T-cell (primary cell): ENCODE measurements at regions not wholly inside any gene's neighbourhood (a gene's known extent, or its start where the extent isn't known, plus 50 kb on each side); places are given as distances from the start of the nearest gene placed in this dataset.

ENCODE experiments used
- ATAC-seq, 4 experiments: fragments of 200-7000 bp in 3 of 4; fragments of 150-1000 bp in 1 of 4; cut with Tn5 transposase; replicated peaks in 1 of 4; 1 replicate in 3 of 4; 2 replicates in 1 of 4; pipeline ENCODE4 v1.10.0; 2021; ENCODE audit warnings: moderate library complexity in 3 of 4, mild to moderate bottlenecking in 2 of 4, moderate number of reproducible peaks in 1 of 4
- CTCF ChIA-PET, 2 donors: fragments of 300-600 bp; sonication (Branson Sonifier 250); formaldehyde crosslinking; loops; one replicate each; lab custom pipeline; 2022; ENCODE audit warnings: antibody characterized with exemption in 2 of 2; lab: Charles Lee
- POLR2A ChIA-PET, 2 donors: fragments of 300-600 bp; sonication (Branson Sonifier 250); formaldehyde crosslinking; loops; one replicate each; lab custom pipeline; 2022; ENCODE audit warnings: antibody characterized with exemption in 2 of 2; lab: Charles Lee
- DNase-seq, 35 experiments: peaks; one replicate each; pipeline versions ENCODE4 v3.0.0 to v3.0.0-alpha.2; 2013 to 2023
- H3K27ac ChIP-seq: one replicate; pipeline ENCODE4 v1.5.1; 2013; ENCODE audit warnings: low read length
- H3K27me3 ChIP-seq, 2 experiments: replicated peaks in 1 of 2; 1 replicate in 1 of 2; 2 replicates in 1 of 2; pipeline versions ENCODE4 v1.6.1 to v1.7.0; 2013; ENCODE audit warnings: low read length in 1 of 2, mixed read lengths in 1 of 2; ENCODE audit not compliant: control insufficient read depth in 2 of 2, insufficient read depth in 2 of 2; ENCODE audit errors: extremely low read depth in 1 of 2
- H3K36me3 ChIP-seq, 2 donors: 1 replicate in 1 of 2; 2 replicates in 1 of 2; pipeline versions ENCODE4 v1.6.1 to v1.7.0; 2013; ENCODE audit warnings: low read length in 1 of 2; ENCODE audit not compliant: control insufficient read depth in 2 of 2, insufficient read depth in 1 of 2; ENCODE audit errors: extremely low read depth in 1 of 2
- H3K4me1 ChIP-seq, 2 experiments: 1 replicate in 1 of 2; 2 replicates in 1 of 2; pipeline versions ENCODE4 v1.6.1 to v1.7.0; 2013; ENCODE audit warnings: low read length in 2 of 2, mixed read lengths in 1 of 2; ENCODE audit not compliant: insufficient read depth in 2 of 2, control insufficient read depth in 1 of 2; ENCODE audit errors: extremely low read depth in 1 of 2
- H3K4me3 ChIP-seq, 2 donors: 1 replicate in 1 of 2; 2 replicates in 1 of 2; pipeline versions ENCODE4 v1.5.1 to v1.7.0; 2013; ENCODE audit warnings: mild to moderate bottlenecking in 2 of 2, low read length in 1 of 2, moderate library complexity in 1 of 2; ENCODE audit not compliant: control insufficient read depth in 1 of 2; ENCODE audit errors: extremely low read depth in 1 of 2
- H3K9me3 ChIP-seq: 2 replicates; pipeline ENCODE4 v1.7.0; 2013
- H3K27ac Mint-ChIP-seq, 2 donors: one replicate each; pipeline ENCODE4 v1.8.0; 2020 to 2021; ENCODE audit warnings: mild to moderate bottlenecking in 2 of 2, mixed read lengths in 2 of 2
- H3K27me3 Mint-ChIP-seq, 2 donors: one replicate each; pipeline ENCODE4 v1.8.0; 2021 to 2022; ENCODE audit warnings: mixed read lengths in 2 of 2
- H3K36me3 Mint-ChIP-seq: one replicate; pipeline ENCODE4 v1.8.0; 2021; ENCODE audit warnings: mixed read lengths
- H3K4me1 Mint-ChIP-seq, 3 donors: one replicate each; pipeline ENCODE4 v1.8.0; 2020 to 2022; ENCODE audit warnings: mixed read lengths in 3 of 3, mild to moderate bottlenecking in 1 of 3
- H3K4me3 Mint-ChIP-seq, 3 donors: one replicate each; pipeline ENCODE4 v1.8.0; 2020 to 2022; ENCODE audit warnings: mild to moderate bottlenecking in 3 of 3, mixed read lengths in 3 of 3, moderate library complexity in 3 of 3
- H3K9me3 Mint-ChIP-seq, 3 donors: one replicate each; pipeline ENCODE4 v1.8.0; 2020 to 2022; ENCODE audit warnings: mixed read lengths in 3 of 3
- WGBS: methylation state at CpG from one replicate; pipeline ENCODE4 v1.1.5; 2013; ENCODE audit warnings: missing lambda C conversion rate; ENCODE audit not compliant: insufficient coverage; 5-methylcytosine and 5-hydroxymethylcytosine counted together

DNA sequence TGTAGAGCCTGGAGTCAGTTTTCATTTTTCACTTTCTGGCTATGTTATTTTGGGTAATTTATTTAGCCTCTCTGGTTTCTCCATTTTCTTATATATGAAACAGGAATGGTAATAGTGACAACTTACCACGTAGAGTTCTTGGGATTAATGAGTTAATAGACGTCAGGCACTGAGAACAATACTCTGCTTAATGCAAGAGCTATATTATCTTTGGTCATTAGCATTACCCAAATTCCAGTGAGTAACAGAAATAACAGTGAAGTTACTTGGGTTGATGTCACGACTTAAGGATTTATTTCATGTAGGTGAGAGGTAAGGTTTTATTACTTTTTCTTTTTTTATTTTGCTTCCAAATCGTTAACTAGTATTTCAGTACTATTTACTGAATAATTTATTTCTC lies 601.0 kb upstream of the GCFC2 start:
- no peak overlapping the region for H3K27ac ChIP-seq
- Mint-ChIP-seq H3K4me1 (no peaks in the 10 kb centered on the region), H3K9me3 (peaks cover 11 to 22% (median 17%) of the 10 kb centered on the region in 3 donors), H3K27me3 (no peaks in the 10 kb centered on the region), H3K36me3 (no peaks in the 10 kb centered on the region), H3K4me3 (no peak overlapping the region), H3K27ac (no peak overlapping the region)
- H3K4me3 ChIP-seq: no peak overlapping the region
- CTCF ChIA-PET: no interaction called here
- H3K4me1 ChIP-seq: no peaks in the 10 kb centered on the region
- H3K27me3 ChIP-seq: no peaks in the 10 kb centered on the region
- POLR2A ChIA-PET: no interaction called here
- ATAC-seq: no peak
- no peaks in the 10 kb centered on the region for H3K9me3 ChIP-seq
- no peak for DNase-seq
- no peaks in the 10 kb centered on the region for H3K36me3 ChIP-seq
- no CpG with 5 or more reads among the region's 4 CpGs for WGBS

DNA sequence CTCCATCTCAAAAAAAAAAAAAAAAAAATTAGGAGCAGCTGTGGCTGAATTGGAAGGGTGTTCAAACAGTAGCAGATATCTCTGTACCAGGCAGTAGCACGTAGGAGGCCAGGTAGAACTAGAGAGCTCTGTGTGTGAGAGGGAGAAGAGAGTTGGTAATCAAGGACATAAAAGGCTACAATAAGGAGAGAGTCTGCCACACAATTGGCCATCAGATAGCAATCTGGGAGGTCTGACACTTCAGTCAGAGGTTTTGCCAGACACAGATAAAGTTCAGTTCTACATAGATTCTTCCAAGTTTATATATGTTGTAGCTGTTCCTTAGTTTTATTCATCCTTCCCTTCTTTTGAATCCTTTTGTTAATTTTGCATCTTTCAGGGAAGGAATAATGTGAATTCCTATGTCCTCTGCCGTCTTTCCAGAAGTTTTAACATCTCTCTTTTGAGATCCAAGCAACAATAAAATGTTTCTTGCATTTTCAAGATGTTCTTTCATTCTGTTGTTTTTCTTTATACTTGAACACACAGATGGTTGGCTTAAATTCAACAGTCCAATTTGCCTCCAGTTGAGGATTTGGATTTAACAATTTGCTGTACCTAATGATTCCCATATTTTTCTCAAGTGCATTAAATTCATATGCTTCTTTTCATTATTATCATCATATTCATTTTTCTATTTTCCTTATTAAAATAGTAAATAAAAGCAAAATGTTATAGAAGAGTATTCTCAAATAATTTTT lies 600.3 kb upstream of the GCFC2 start:
- no peaks in the 10 kb centered on the region for H3K4me1 ChIP-seq
- no peak for ATAC-seq
- H3K27ac Mint-ChIP-seq: no peak overlapping the region
- no peak overlapping the region for H3K4me3 Mint-ChIP-seq
- no peaks in the 10 kb centered on the region for H3K27me3 Mint-ChIP-seq
- H3K27me3 ChIP-seq: no peaks in the 10 kb centered on the region
- no CpG with 5 or more reads among the region's 2 CpGs for WGBS
- ChIA-PET CTCF (no interaction called here), POLR2A (no interaction called here)
- H3K9me3 Mint-ChIP-seq: peaks cover 15 to 25% (median 17%) of the 10 kb centered on the region in 3 donors
- H3K4me3 ChIP-seq: no peak overlapping the region
- H3K9me3 ChIP-seq: no peaks in the 10 kb centered on the region
- no peaks in the 10 kb centered on the region for H3K36me3 ChIP-seq
- H3K27ac ChIP-seq: no peak overlapping the region
- no peaks in the 10 kb centered on the region for H3K4me1 Mint-ChIP-seq
- DNase-seq: no peak
- no peaks in the 10 kb centered on the region for H3K36me3 Mint-ChIP-seq

DNA sequence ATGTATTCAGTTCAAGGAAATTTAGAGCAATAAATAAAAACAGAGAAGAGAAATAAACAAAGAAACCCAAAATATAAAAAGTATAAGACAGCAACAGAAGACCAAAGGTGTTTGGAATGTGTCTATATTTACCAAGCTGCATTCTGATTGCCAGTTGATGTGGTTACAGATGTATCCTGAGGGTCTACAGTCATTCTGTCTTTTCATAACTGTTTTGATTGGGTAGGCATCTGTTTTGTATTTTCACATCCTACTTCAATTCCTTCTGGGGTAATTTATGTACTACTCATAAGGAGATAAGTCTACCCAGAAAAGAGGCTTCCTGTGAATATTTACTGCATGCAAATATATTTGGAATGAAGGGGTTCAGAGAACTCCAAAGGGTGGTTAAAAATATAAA lies 596.8 kb upstream of the GCFC2 start:
- Mint-ChIP-seq H3K4me3 (no peak overlapping the region), H3K27ac (no peak overlapping the region), H3K9me3 (peaks cover 10 to 13% (median 11%) of the 10 kb centered on the region in 3 donors), H3K4me1 (no peaks in the 10 kb centered on the region), H3K36me3 (no peaks in the 10 kb centered on the region), H3K27me3 (no peaks in the 10 kb centered on the region)
- Histone ChIP-seq H3K4me1 (no peaks in the 10 kb centered on the region), H3K9me3 (no peaks in the 10 kb centered on the region), H3K27me3 (no peaks in the 10 kb centered on the region), H3K27ac (no peak overlapping the region), H3K36me3 (no peaks in the 10 kb centered on the region), H3K4me3 (no peak overlapping the region)
- POLR2A ChIA-PET: no interaction called here
- ATAC-seq: no peak
- no peak for DNase-seq
- CTCF ChIA-PET: no interaction called here

DNA sequence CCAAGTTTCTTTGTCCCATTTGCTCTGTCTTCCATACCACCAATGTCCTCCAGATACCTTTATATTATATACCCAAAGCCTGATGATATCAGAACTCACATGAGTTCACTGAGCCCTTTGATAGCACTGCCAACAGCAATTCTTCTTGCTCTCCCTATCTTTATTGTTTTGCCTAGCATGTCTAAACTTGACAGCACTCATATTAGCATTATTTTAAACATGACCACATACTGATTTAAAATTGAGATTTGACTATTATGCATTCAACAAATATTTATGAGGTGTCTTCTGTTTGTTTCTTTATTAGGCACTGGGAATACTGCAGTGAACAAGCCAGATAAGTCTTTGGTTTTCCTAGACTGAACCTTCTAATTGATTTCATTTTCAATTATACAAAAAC lies 587.3 kb upstream of the GCFC2 start:
- H3K36me3 Mint-ChIP-seq: no peaks in the 10 kb centered on the region
- Histone ChIP-seq H3K27me3 (no peaks in the 10 kb centered on the region), H3K4me3 (no peak overlapping the region), H3K36me3 (no peaks in the 10 kb centered on the region), H3K27ac (no peak overlapping the region), H3K4me1 (no peaks in the 10 kb centered on the region), H3K9me3 (no peaks in the 10 kb centered on the region)
- ChIA-PET POLR2A (no interaction called here), CTCF (no interaction called here)
- H3K4me3 Mint-ChIP-seq: no peak overlapping the region
- ATAC-seq: no peak
- no peaks in the 10 kb centered on the region for H3K27me3 Mint-ChIP-seq
- no peak overlapping the region for H3K27ac Mint-ChIP-seq
- H3K9me3 Mint-ChIP-seq: peaks cover 2 to 9% (median 6%) of the 10 kb centered on the region in 3 donors
- DNase-seq: no peak
- H3K4me1 Mint-ChIP-seq: no peaks in the 10 kb centered on the region

DNA sequence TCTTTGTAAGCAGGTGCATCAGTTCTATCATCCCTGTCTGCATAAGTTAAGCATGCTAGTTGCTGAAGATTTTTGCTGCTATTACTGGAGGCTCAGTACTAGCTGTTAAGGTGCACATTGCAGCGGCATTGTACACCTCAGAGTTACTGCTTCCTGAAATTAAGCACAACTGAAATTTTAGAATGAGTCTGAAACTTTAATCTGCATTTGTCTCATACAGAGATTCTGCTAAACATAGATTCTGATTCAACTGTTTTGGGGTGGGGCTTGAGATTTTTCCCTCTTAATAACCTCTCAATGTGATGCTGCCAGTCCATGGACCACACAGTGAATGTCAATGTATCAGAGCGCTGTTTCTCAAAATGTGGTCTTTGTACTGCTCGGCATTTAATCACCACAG lies 585.7 kb upstream of the GCFC2 start:
- Mint-ChIP-seq H3K9me3 (peaks cover 8 to 11% (median 9%) of the 10 kb centered on the region in 3 donors), H3K4me3 (no peak overlapping the region), H3K36me3 (no peaks in the 10 kb centered on the region), H3K4me1 (no peaks in the 10 kb centered on the region), H3K27ac (no peak overlapping the region), H3K27me3 (no peaks in the 10 kb centered on the region)
- Histone ChIP-seq H3K27me3 (no peaks in the 10 kb centered on the region), H3K9me3 (no peaks in the 10 kb centered on the region), H3K36me3 (no peaks in the 10 kb centered on the region), H3K4me3 (no peak overlapping the region), H3K4me1 (no peaks in the 10 kb centered on the region), H3K27ac (no peak overlapping the region)
- ChIA-PET POLR2A (no interaction called here), CTCF (no interaction called here)
- DNase-seq (no peak), ATAC-seq (no peak)
- WGBS: 70% methylated on average over 2 of the region's 3 CpGs

DNA sequence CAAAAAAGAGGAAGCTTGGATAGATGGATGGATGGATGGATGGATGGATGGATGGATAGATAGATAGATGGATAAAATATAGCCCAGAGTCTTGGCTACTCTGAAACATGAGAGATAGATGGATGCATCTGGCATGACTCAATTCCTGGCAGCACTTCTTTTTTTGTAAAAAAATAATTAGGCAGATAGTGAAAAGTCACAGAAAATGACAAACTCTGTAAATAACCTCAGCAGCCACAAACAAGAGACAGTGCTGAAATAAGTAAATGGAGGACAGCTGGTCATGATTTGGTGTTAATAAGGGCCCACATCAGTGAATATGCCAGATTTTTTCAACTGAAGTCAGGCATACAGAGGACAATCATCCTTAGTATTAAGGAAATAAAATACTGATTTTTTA lies 585.0 kb upstream of the GCFC2 start:
- no peak for ATAC-seq
- peaks cover 8 to 11% (median 9%) of the 10 kb centered on the region in 3 donors for H3K9me3 Mint-ChIP-seq
- POLR2A ChIA-PET: no interaction called here
- Histone ChIP-seq H3K4me1 (no peaks in the 10 kb centered on the region), H3K4me3 (no peak overlapping the region), H3K9me3 (no peaks in the 10 kb centered on the region), H3K27me3 (no peaks in the 10 kb centered on the region), H3K27ac (no peak overlapping the region), H3K36me3 (no peaks in the 10 kb centered on the region)
- H3K4me3 Mint-ChIP-seq: no peak overlapping the region
- H3K36me3 Mint-ChIP-seq: no peaks in the 10 kb centered on the region
- CTCF ChIA-PET: no interaction called here
- H3K27me3 Mint-ChIP-seq: no peaks in the 10 kb centered on the region
- H3K27ac Mint-ChIP-seq: no peak overlapping the region
- no peak for DNase-seq
- no peaks in the 10 kb centered on the region for H3K4me1 Mint-ChIP-seq

DNA sequence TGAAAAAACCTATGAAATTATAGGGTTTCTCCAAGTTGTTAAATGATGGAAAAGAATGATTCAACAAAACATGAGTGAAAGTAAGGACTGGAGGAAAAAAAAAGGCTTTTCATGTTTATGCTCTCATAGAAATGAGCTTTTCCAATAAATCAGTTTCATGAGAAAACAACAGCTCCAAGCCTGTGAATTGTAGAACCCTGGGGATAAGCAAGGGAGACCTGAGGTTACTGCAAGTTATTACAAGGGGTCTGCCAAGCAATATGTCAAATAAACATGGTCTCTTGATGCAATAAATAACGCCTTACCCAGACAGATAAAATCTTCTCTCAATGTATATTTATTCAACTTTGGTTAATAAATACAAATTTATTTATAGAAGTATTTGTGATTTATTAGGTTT lies 577.9 kb upstream of the GCFC2 start:
- Histone ChIP-seq H3K36me3 (no peaks in the 10 kb centered on the region), H3K27me3 (no peaks in the 10 kb centered on the region), H3K27ac (no peak overlapping the region), H3K9me3 (no peaks in the 10 kb centered on the region), H3K4me3 (no peak overlapping the region), H3K4me1 (no peaks in the 10 kb centered on the region)
- DNase-seq (no peak), ATAC-seq (no peak)
- no peaks in the 10 kb centered on the region for H3K27me3 Mint-ChIP-seq
- ChIA-PET POLR2A (interaction anchor here in 1 of 2 donors (0.6 kb wide), 1 partner anchor 12 kb away, joined by 3 read pairs; no protein-coding TSS in a partner anchor), CTCF (no interaction called here)
- H3K9me3 Mint-ChIP-seq: peaks cover 7 to 15% (median 7%) of the 10 kb centered on the region in 3 donors
- H3K27ac Mint-ChIP-seq: no peak overlapping the region
- WGBS: no CpG with 5 or more reads among the region's 1 CpG
- no peak overlapping the region for H3K4me3 Mint-ChIP-seq
- no peaks in the 10 kb centered on the region for H3K36me3 Mint-ChIP-seq
- H3K4me1 Mint-ChIP-seq: no peaks in the 10 kb centered on the region
